ENCODE measurements at regions not wholly inside any gene's neighbourhood (a gene's known extent, or its start where the extent isn't known, plus 50 kb on each side); places are given as distances from the start of the nearest gene placed in this dataset.

GRCh38 chr4:177778623-177779022, 336.4 kb upstream of the AGA start:
- TF ChIP-seq CTCF (IDR thresholded peaks at IDR 0.05 in 2 of 3, conservative IDR thresholded peaks at IDR 0.05 in 1 of 3; ENCODE audit: borderline replicate concordance in 1 of 3, insufficient read depth in 1 of 3, low read depth in 2 of 3, low read length in 2 of 3) (no peak), POLR2A (IDR thresholded peaks at IDR 0.05; ENCODE audit: borderline replicate concordance, extremely low read depth, insufficient read depth, insufficient read length) (no peak), SP1 (IDR thresholded peaks at IDR 0.05; ENCODE audit: low read depth) (no peak)

All from HCT116 (cell line).